ENCODE measurements at regions not wholly inside any gene's neighbourhood (a gene's known extent, or its start where the extent isn't known, plus 50 kb on each side); places are given as distances from the start of the nearest gene placed in this dataset.
"Not testable (repeated sequence)": the region's sequence is repeated elsewhere in the genome, so short reads cannot be mapped to it uniquely, and the experiment has no call there.

DNA sequence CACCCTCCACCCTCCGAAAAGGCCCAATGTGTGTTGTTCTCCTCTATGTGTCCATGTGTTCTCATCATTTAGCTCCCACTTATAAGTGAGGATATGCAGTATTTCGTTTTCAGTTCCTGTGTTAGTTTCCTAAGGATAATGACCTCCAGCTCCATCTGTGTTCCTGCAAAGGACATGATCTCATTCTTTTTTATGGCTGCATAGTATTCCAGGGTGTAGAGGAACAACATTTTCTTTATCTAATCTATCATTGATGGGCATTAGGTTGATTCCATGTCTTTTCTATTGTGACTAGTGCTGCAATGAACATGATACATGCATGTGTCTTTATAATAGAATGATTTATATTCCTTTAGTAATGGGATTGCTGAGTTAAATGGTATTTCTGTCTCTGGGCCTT, 211.3 kb downstream of the HSD17B3 start:
- TF ChIP-seq, protein P1, sequence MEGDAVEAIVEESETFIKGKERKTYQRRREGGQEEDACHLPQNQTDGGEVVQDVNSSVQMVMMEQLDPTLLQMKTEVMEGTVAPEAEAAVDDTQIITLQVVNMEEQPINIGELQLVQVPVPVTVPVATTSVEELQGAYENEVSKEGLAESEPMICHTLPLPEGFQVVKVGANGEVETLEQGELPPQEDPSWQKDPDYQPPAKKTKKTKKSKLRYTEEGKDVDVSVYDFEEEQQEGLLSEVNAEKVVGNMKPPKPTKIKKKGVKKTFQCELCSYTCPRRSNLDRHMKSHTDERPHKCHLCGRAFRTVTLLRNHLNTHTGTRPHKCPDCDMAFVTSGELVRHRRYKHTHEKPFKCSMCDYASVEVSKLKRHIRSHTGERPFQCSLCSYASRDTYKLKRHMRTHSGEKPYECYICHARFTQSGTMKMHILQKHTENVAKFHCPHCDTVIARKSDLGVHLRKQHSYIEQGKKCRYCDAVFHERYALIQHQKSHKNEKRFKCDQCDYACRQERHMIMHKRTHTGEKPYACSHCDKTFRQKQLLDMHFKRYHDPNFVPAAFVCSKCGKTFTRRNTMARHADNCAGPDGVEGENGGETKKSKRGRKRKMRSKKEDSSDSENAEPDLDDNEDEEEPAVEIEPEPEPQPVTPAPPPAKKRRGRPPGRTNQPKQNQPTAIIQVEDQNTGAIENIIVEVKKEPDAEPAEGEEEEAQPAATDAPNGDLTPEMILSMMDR (IDR thresholded peaks at IDR 0.05): not testable (repeated sequence)
- TF ChIP-seq POLR2AphosphoS5 (IDR thresholded peaks at IDR 0.05); POLR2A (IDR thresholded peaks at IDR 0.05; ENCODE audit: low read depth): not testable (repeated sequence)

Data from esophagus muscularis mucosa (tissue), 3 donors.